HEK293T (cell line): ENCODE measurements at regions not wholly inside any gene's neighbourhood (a gene's known extent, or its start where the extent isn't known, plus 50 kb on each side); places are given as distances from the start of the nearest gene placed in this dataset.

ENCODE experiments used
- ARNT ChIP-seq: fragments of 450-650 bp; IDR thresholded peaks from 2 replicates; pipeline ENCODE4 v1.6.1; 2017; ENCODE audit warnings: mild to moderate bottlenecking
- BHLHE40 ChIP-seq: fragments of 450-650 bp; IDR thresholded peaks from 2 replicates; pipeline ENCODE4 v1.6.1; 2016; ENCODE audit warnings: mild to moderate bottlenecking, moderate library complexity, borderline replicate concordance
- FOXA1 ChIP-seq: fragments of 450-650 bp; IDR thresholded peaks from 2 replicates; pipeline ENCODE4 v1.6.1; 2016; ENCODE audit warnings: mild to moderate bottlenecking
- FOXK2 ChIP-seq: fragments of 450-650 bp; IDR thresholded peaks from 2 replicates; pipeline ENCODE4 v1.6.1; 2016; ENCODE audit warnings: mild to moderate bottlenecking
- FOXM1 ChIP-seq: fragments of 450-650 bp; IDR thresholded peaks from 2 replicates; pipeline ENCODE4 v1.6.1; 2017; ENCODE audit warnings: mild to moderate bottlenecking, borderline replicate concordance
- SP1 ChIP-seq: fragments of 450-650 bp; IDR thresholded peaks from 2 replicates; pipeline ENCODE4 v1.6.1; 2017
- SUZ12 ChIP-seq: fragments of 450-650 bp; IDR thresholded peaks from 2 replicates; pipeline ENCODE4 v1.6.1; 2016; ENCODE audit warnings: mild to moderate bottlenecking

DNA sequence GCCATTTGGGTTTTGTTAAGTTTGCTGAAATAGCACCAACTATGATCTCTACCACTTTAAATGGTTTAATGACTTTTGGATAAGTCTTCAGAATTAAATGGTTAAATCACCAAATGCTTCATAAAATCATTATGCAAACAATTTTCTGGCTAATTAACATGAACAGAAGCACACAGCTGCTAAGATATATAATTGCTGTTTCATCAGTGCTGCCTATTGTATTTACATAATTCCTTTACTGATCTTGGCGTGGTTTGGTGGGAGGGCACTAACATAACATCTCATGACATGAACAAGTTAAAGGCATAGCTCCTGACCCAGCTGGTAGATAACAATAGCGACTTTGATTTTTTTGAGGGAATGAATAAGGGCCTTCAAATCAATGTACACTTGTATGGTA lies 94.1 kb downstream of the FZD1 start:
- TF ChIP-seq BHLHE40 (no peak), FOXM1 (no peak), ARNT (no peak), FOXK2 (no peak), FOXA1 (no peak), SP1 (no peak), SUZ12 (no peak)
